ENCODE measurements at regions not wholly inside any gene's neighbourhood (a gene's known extent, or its start where the extent isn't known, plus 50 kb on each side); places are given as distances from the start of the nearest gene placed in this dataset.
A peak's percentile ranks its signal among the peaks of the same experiment; 100 is the strongest.

- no peak for TF ChIP-seq EP300 (IDR thresholded peaks at IDR 0.05)
- TF ChIP-seq POLR2AphosphoS5 (IDR thresholded peaks at IDR 0.05), result no peak
- no peak for TF ChIP-seq POLR2A (IDR thresholded peaks at IDR 0.05; ENCODE audit: low read depth)
- no peak for TF ChIP-seq CTCF (IDR thresholded peaks at IDR 0.05)
- DNase-seq (ENCODE audit: extremely low spot score), result peak; percentile 91
- H3K9me3 ChIP-seq, result peaks cover 0 to 10% (median 3%) of the 10 kb centered on the region in 4 donors
- H3K4me1 ChIP-seq, result peaks cover 12 to 30% (median 21%) of the 10 kb centered on the region in 4 donors
- intact Hi-C loops (cut with DNase I), result no loop called here
- no peak overlapping the region for H3K4me3 ChIP-seq
- WGBS, result 82% methylated on average over 6 of the region's 6 CpGs
- H3K36me3 ChIP-seq, result no peaks in the 10 kb centered on the region
- H3K27me3 ChIP-seq, result no peaks in the 10 kb centered on the region
- H3K27ac ChIP-seq (replicated peaks in 1 of 4), result no peak overlapping the region
Measured at GRCh38 chr10:44262551-44263251, 122.2 kb downstream of the CXCL12 start.

DNA sequence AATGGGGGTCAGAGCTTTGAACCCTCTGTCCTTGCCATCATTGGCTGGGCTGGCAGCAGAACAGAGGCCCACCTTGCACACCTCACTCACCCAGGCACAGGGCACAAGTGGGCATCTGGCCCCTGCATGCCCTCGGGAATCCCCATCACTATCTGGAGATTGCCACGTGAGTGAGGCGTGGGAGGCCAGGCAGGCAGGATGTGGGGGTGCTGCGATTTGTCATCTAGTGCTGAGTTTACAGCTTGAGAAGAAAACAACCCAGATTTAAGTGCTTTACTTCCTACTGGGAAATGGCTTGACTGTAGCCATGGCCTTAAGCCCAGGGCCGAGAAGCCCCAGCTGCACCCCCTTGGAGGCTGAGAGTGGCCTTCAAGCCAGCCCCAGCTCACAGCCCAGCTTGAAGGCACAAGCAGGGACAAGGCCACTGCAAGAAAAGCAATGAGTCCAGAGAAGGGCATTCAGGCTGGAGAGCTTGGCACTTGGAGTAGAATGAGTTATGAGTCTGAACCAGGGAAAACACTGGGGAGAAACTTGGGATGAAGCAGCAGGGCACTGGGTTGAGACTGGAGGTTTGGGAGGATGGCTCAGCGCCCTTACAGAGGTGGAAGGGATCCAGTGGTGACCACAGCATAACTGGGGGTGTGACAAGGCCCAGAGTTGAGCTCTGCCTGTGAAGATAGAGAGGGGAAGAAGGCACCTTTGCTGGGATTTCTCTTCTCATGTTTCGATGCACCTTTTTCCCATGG lies 123.0 kb downstream of the CXCL12 start:
- peak; percentile 89 for DNase-seq (ENCODE audit: extremely low spot score)
- H3K27me3 ChIP-seq, result no peaks in the 10 kb centered on the region
- no peak overlapping the region for H3K4me3 ChIP-seq
- no peaks in the 10 kb centered on the region for H3K36me3 ChIP-seq
- WGBS, result 60% methylated on average over 6 of the region's 7 CpGs
- H3K27ac ChIP-seq (replicated peaks in 1 of 4), result no peak overlapping the region
- TF ChIP-seq POLR2AphosphoS5 (IDR thresholded peaks at IDR 0.05) (no peak), CTCF (IDR thresholded peaks at IDR 0.05) (no peak), POLR2A (IDR thresholded peaks at IDR 0.05; ENCODE audit: low read depth) (no peak), EP300 (IDR thresholded peaks at IDR 0.05) (no peak)
- peaks cover 12 to 30% (median 21%) of the 10 kb centered on the region in 4 donors for H3K4me1 ChIP-seq
- intact Hi-C loops (cut with DNase I), result no loop called here
- H3K9me3 ChIP-seq, result peaks cover 0 to 6% (median under 1%) of the 10 kb centered on the region in 4 donors

DNA sequence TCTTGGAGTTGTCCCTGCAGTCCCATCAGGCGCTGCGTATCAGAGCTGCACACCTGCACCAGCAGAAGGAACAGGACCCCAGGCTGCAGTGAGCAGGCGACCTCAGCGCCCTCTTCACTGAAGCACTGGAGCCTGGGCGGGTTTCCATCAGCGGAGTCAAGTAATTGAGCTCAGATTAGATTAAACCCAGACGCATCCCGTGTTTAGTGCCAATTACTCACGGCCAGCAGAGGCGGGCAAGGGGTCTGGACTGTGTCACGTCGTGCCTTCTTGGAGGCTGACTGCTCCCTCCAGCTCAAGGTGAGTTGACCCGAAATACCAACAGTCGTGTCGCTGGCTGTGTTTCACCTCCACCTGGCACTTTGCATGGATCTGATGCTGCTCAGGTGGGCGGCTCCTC lies 123.6 kb downstream of the CXCL12 start:
- intact Hi-C loops (cut with DNase I), result no loop called here
- Histone ChIP-seq H3K4me1 (peaks cover 12 to 30% (median 21%) of the 10 kb centered on the region in 4 donors), H3K27ac (replicated peaks in 1 of 4) (no peak overlapping the region), H3K36me3 (no peaks in the 10 kb centered on the region), H3K4me3 (no peak overlapping the region), H3K27me3 (no peaks in the 10 kb centered on the region), H3K9me3 (peaks cover 0 to under 1% (median 0%) of the 10 kb centered on the region in 4 donors)
- TF ChIP-seq CTCF (IDR thresholded peaks at IDR 0.05), result no peak
- TF ChIP-seq EP300 (IDR thresholded peaks at IDR 0.05), result no peak
- TF ChIP-seq POLR2A (IDR thresholded peaks at IDR 0.05; ENCODE audit: low read depth), result no peak
- TF ChIP-seq POLR2AphosphoS5 (IDR thresholded peaks at IDR 0.05), result no peak
- DNase-seq (ENCODE audit: extremely low spot score), result peak; percentile 87
- 68% methylated on average over 12 of the region's 16 CpGs for WGBS

GRCh38 chr10:44260286-44260928 lies 124.5 kb downstream of the CXCL12 start:
- intact Hi-C loops (cut with DNase I), result no loop called here
- Histone ChIP-seq H3K4me1 (peaks cover 12 to 30% (median 21%) of the 10 kb centered on the region in 4 donors), H3K4me3 (no peak overlapping the region), H3K27ac (replicated peaks in 1 of 4) (no peak overlapping the region), H3K9me3 (no peaks in the 10 kb centered on the region), H3K36me3 (no peaks in the 10 kb centered on the region), H3K27me3 (no peaks in the 10 kb centered on the region)
- DNase-seq (ENCODE audit: extremely low spot score), result peak; percentile 92
- WGBS, result 95% methylated on average over 11 of the region's 13 CpGs
- TF ChIP-seq EP300 (IDR thresholded peaks at IDR 0.05), result no peak
- TF ChIP-seq POLR2A (IDR thresholded peaks at IDR 0.05; ENCODE audit: low read depth), result no peak
- no peak for TF ChIP-seq CTCF (IDR thresholded peaks at IDR 0.05)
